Mammary epithelial cell (primary cell): ENCODE measurements at regions not wholly inside any gene's neighbourhood (a gene's known extent, or its start where the extent isn't known, plus 50 kb on each side); places are given as distances from the start of the nearest gene placed in this dataset.

Experiments used
- EZH2 ChIP-seq: IDR thresholded peaks from 2 replicates; pipeline ENCODE4 v1.6.1; 2012; ENCODE audit warnings: low read length, inconsistent platforms, borderline replicate concordance
- TF ChIP-seq, protein P1 (sequence below), 2 donors: IDR thresholded peaks in 1 of 2; conservative IDR thresholded peaks in 1 of 2; 2 replicates each; pipeline ENCODE4 v1.5.1; 2011 to 2012; ENCODE audit warnings: inconsistent platforms in 2 of 2, low read length in 2 of 2, mild to moderate bottlenecking in 2 of 2, control low read depth in 1 of 2, low read depth in 1 of 2; ENCODE audit not compliant: insufficient read depth in 1 of 2; ENCODE audit errors: extremely low read depth in 1 of 2

- TF ChIP-seq, protein P1, sequence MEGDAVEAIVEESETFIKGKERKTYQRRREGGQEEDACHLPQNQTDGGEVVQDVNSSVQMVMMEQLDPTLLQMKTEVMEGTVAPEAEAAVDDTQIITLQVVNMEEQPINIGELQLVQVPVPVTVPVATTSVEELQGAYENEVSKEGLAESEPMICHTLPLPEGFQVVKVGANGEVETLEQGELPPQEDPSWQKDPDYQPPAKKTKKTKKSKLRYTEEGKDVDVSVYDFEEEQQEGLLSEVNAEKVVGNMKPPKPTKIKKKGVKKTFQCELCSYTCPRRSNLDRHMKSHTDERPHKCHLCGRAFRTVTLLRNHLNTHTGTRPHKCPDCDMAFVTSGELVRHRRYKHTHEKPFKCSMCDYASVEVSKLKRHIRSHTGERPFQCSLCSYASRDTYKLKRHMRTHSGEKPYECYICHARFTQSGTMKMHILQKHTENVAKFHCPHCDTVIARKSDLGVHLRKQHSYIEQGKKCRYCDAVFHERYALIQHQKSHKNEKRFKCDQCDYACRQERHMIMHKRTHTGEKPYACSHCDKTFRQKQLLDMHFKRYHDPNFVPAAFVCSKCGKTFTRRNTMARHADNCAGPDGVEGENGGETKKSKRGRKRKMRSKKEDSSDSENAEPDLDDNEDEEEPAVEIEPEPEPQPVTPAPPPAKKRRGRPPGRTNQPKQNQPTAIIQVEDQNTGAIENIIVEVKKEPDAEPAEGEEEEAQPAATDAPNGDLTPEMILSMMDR (conservative IDR thresholded peaks at IDR 0.05 in 1 of 2, IDR thresholded peaks at IDR 0.05 in 1 of 2; ENCODE audit: extremely low read depth in 1 of 2, insufficient read depth in 1 of 2, low read depth in 1 of 2, low read length in 2 of 2) = peak; percentile 7 to 14
- TF ChIP-seq EZH2 = no peak
Observed at GRCh38 chr1:39142401-39143060, 62.0 kb upstream of the MACF1 start.
